ENCODE measurements at regions not wholly inside any gene's neighbourhood (a gene's known extent, or its start where the extent isn't known, plus 50 kb on each side); places are given as distances from the start of the nearest gene placed in this dataset.
"Not testable (repeated sequence)": the region's sequence is repeated elsewhere in the genome, so short reads cannot be mapped to it uniquely, and the experiment has no call there.

GRCh38 chr20:52041966-52042365, 149.6 kb downstream of the ZFP64 start:
- ATAC-seq = no peak

GRCh38 chr20:52039790-52040189, 151.8 kb downstream of the ZFP64 start:
- ATAC-seq = no peak

More at GRCh38 chr20:52041966-52042365, 149.6 kb downstream of the ZFP64 start:
- TF ChIP-seq ZNF70 (CRISPR knock-in tag; IDR thresholded peaks at IDR 0.05) (no peak), ZFP3 (CRISPR knock-in tag; IDR thresholded peaks at IDR 0.05) (no peak), ESRRG (CRISPR knock-in tag; IDR thresholded peaks at IDR 0.05) (no peak), TSHZ2 (CRISPR knock-in tag; IDR thresholded peaks at IDR 0.05) (no peak), BACH2 (CRISPR knock-in tag; IDR thresholded peaks at IDR 0.05; ENCODE audit: borderline replicate concordance) (no peak), ARNTL (CRISPR knock-in tag; IDR thresholded peaks at IDR 0.05; ENCODE audit: borderline replicate concordance, low read depth) (no peak), CREB5 (CRISPR knock-in tag; IDR thresholded peaks at IDR 0.05; ENCODE audit: low read depth) (no peak), CSDC2 (CRISPR knock-in tag; IDR thresholded peaks at IDR 0.05) (no peak), ZNF8 (CRISPR knock-in tag; IDR thresholded peaks at IDR 0.05) (no peak)
- TF ChIP-seq, protein P1, sequence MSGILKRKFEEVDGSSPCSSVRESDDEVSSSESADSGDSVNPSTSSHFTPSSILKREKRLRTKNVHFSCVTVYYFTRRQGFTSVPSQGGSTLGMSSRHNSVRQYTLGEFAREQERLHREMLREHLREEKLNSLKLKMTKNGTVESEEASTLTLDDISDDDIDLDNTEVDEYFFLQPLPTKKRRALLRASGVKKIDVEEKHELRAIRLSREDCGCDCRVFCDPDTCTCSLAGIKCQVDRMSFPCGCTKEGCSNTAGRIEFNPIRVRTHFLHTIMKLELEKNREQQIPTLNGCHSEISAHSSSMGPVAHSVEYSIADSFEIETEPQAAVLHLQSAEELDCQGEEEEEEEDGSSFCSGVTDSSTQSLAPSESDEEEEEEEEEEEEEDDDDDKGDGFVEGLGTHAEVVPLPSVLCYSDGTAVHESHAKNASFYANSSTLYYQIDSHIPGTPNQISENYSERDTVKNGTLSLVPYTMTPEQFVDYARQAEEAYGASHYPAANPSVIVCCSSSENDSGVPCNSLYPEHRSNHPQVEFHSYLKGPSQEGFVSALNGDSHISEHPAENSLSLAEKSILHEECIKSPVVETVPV (CRISPR knock-in tag; IDR thresholded peaks at IDR 0.05) = no peak
- TF ChIP-seq, protein P2, sequence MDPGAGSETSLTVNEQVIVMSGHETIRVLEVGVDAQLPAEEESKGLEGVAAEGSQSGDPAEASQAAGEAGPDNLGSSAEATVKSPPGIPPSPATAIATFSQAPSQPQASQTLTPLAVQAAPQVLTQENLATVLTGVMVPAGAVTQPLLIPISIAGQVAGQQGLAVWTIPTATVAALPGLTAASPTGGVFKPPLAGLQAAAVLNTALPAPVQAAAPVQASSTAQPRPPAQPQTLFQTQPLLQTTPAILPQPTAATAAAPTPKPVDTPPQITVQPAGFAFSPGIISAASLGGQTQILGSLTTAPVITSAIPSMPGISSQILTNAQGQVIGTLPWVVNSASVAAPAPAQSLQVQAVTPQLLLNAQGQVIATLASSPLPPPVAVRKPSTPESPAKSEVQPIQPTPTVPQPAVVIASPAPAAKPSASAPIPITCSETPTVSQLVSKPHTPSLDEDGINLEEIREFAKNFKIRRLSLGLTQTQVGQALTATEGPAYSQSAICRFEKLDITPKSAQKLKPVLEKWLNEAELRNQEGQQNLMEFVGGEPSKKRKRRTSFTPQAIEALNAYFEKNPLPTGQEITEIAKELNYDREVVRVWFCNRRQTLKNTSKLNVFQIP (CRISPR knock-in tag; IDR thresholded peaks at IDR 0.05; ENCODE audit: borderline replicate concordance, low read depth) = no peak

GRCh38 chr20:52038632-52039031, 152.9 kb downstream of the ZFP64 start:
- not testable (repeated sequence) for ATAC-seq

More at GRCh38 chr20:52039790-52040189, 151.8 kb downstream of the ZFP64 start:
- TF ChIP-seq RARB (CRISPR knock-in tag; IDR thresholded peaks at IDR 0.05) = no peak
- TF ChIP-seq TOX (CRISPR knock-in tag; IDR thresholded peaks at IDR 0.05; ENCODE audit: borderline replicate concordance) = no peak
- no peak for TF ChIP-seq ZNF70 (CRISPR knock-in tag; IDR thresholded peaks at IDR 0.05)
- TF ChIP-seq ZNF565 (CRISPR knock-in tag; conservative IDR thresholded peaks at IDR 0.05; ENCODE audit: low read depth) = no peak
- TF ChIP-seq TSHZ2 (CRISPR knock-in tag; IDR thresholded peaks at IDR 0.05) = no peak
- TF ChIP-seq PATZ1 (CRISPR knock-in tag; IDR thresholded peaks at IDR 0.05; ENCODE audit: borderline replicate concordance) = no peak
- TF ChIP-seq GLIS3 (CRISPR knock-in tag; IDR thresholded peaks at IDR 0.05) = no peak
- no peak for TF ChIP-seq ARNTL (CRISPR knock-in tag; IDR thresholded peaks at IDR 0.05; ENCODE audit: borderline replicate concordance, low read depth)

Data from SK-N-SH treated with all-trans-retinoic acid at 6 μM for 48 hours (cell line).